ENCODE measurements at regions not wholly inside any gene's neighbourhood (a gene's known extent, or its start where the extent isn't known, plus 50 kb on each side); places are given as distances from the start of the nearest gene placed in this dataset.

- in situ Hi-C loops (cut with HindIII; ENCODE audit: low sequenced_read_pairs) = no loop called here
These were observed 410.4 kb upstream of the WWC1 start for GRCh38 chr5:167881041-167881440.

- in situ Hi-C loops (cut with HindIII; ENCODE audit: low sequenced_read_pairs) = no loop called here
These were observed 405.2 kb upstream of the WWC1 start for GRCh38 chr5:167886196-167886595.

- in situ Hi-C loops (cut with HindIII; ENCODE audit: low sequenced_read_pairs) = no loop called here
These were observed 403.1 kb upstream of the WWC1 start for GRCh38 chr5:167888393-167888792.

GRCh38 chr5:167889276-167889675, 402.2 kb upstream of the WWC1 start:
- in situ Hi-C loops (cut with HindIII; ENCODE audit: low sequenced_read_pairs) = no loop called here

GRCh38 chr5:167892352-167893115, 398.9 kb upstream of the WWC1 start:
- in situ Hi-C loops (cut with HindIII; ENCODE audit: low sequenced_read_pairs) = no loop called here

- in situ Hi-C loops (cut with HindIII; ENCODE audit: low sequenced_read_pairs) = no loop called here
These were observed 398.2 kb upstream of the WWC1 start for GRCh38 chr5:167893271-167893670.

GRCh38 chr5:167894631-167895472, 396.6 kb upstream of the WWC1 start:
- in situ Hi-C loops (cut with HindIII; ENCODE audit: low sequenced_read_pairs) = no loop called here

- in situ Hi-C loops (cut with HindIII; ENCODE audit: low sequenced_read_pairs) = no loop called here
These were observed 395.4 kb upstream of the WWC1 start for GRCh38 chr5:167895899-167896659.

- in situ Hi-C loops (cut with HindIII; ENCODE audit: low sequenced_read_pairs) = no loop called here
These were observed 394.6 kb upstream of the WWC1 start for GRCh38 chr5:167896814-167897213.

- in situ Hi-C loops (cut with HindIII; ENCODE audit: low sequenced_read_pairs) = no loop called here
These were observed 394.1 kb upstream of the WWC1 start for GRCh38 chr5:167897371-167897770.

GRCh38 chr5:167898361-167899042, 392.9 kb upstream of the WWC1 start:
- in situ Hi-C loops (cut with HindIII; ENCODE audit: low sequenced_read_pairs) = no loop called here

GRCh38 chr5:167899490-167900070, 391.9 kb upstream of the WWC1 start:
- in situ Hi-C loops (cut with HindIII; ENCODE audit: low sequenced_read_pairs) = no loop called here

- in situ Hi-C loops (cut with HindIII; ENCODE audit: low sequenced_read_pairs) = no loop called here
These were observed 391.0 kb upstream of the WWC1 start for GRCh38 chr5:167900340-167900935.

GRCh38 chr5:167902298-167902697, 389.1 kb upstream of the WWC1 start:
- in situ Hi-C loops (cut with HindIII; ENCODE audit: low sequenced_read_pairs) = no loop called here

GRCh38 chr5:167903243-167903642, 388.2 kb upstream of the WWC1 start:
- in situ Hi-C loops (cut with HindIII; ENCODE audit: low sequenced_read_pairs) = no loop called here

- in situ Hi-C loops (cut with HindIII; ENCODE audit: low sequenced_read_pairs) = no loop called here
These were observed 387.8 kb upstream of the WWC1 start for GRCh38 chr5:167903659-167904058.

- in situ Hi-C loops (cut with HindIII; ENCODE audit: low sequenced_read_pairs) = no loop called here
These were observed 385.3 kb upstream of the WWC1 start for GRCh38 chr5:167905919-167906853.

GRCh38 chr5:167908606-167909005, 382.8 kb upstream of the WWC1 start:
- in situ Hi-C loops (cut with HindIII; ENCODE audit: low sequenced_read_pairs) = no loop called here
